Thoracic aorta (tissue), 2 donors: ENCODE measurements at regions not wholly inside any gene's neighbourhood (a gene's known extent, or its start where the extent isn't known, plus 50 kb on each side); places are given as distances from the start of the nearest gene placed in this dataset.

ENCODE experiments used
- ATAC-seq: fragments of 150-250 bp; one replicate; pipeline ENCODE4 v1.8.0; 2017; ENCODE audit warnings: low read depth; ENCODE audit not compliant: insufficient number of reproducible peaks, low FRiP score
- DNase-seq: peaks from one replicate; pipeline ENCODE4 v3.0.0-alpha.2; 2020; ENCODE audit warnings: low spot score
- H3K27ac ChIP-seq, 2 donors: fragments of 200-600 bp; sonication (generic); 1 replicate in 1 of 2; 2 replicates in 1 of 2; pipeline ENCODE4 v1.5.1; 2016; ENCODE audit warnings: mild to moderate bottlenecking in 2 of 2, moderate library complexity in 2 of 2
- H3K27me3 ChIP-seq: fragments of 200-600 bp; sonication (generic); replicated peaks from 2 replicates; pipeline ENCODE4 v1.6.0; 2016; ENCODE audit warnings: mild to moderate bottlenecking; ENCODE audit not compliant: insufficient read depth
- H3K36me3 ChIP-seq: fragments of 200-600 bp; sonication (generic); one replicate; pipeline ENCODE4 v1.5.1; 2016
- H3K4me1 ChIP-seq, 2 donors: fragments of 200-600 bp; sonication (generic); 1 replicate in 1 of 2; 2 replicates in 1 of 2; pipeline versions ENCODE4 v1.5.1 to v1.6.0; 2016; ENCODE audit warnings: low read depth in 2 of 2, mild to moderate bottlenecking in 1 of 2; ENCODE audit not compliant: control insufficient read depth in 1 of 2
- H3K4me3 ChIP-seq: fragments of 200-600 bp; sonication (generic); 2 replicates; pipeline ENCODE4 v1.5.1; 2016; ENCODE audit warnings: mild to moderate bottlenecking
- H3K9me3 ChIP-seq: fragments of 200-600 bp; sonication (generic); 2 replicates; pipeline ENCODE4 v1.5.1; 2016
- CTCF ChIP-seq: fragments of 200-600 bp; sonication (generic); IDR thresholded peaks from one replicate; pipeline ENCODE4 v1.5.1; 2019; ENCODE audit warnings: antibody characterized with exemption

GRCh38 chr5:143641549-143642355 is 170.2 kb upstream of the HMHB1 start:
- ATAC-seq (no peak), DNase-seq (no peak)
- Histone ChIP-seq H3K4me3 (no peak overlapping the region), H3K27ac (no peak overlapping the region), H3K36me3 (no peaks in the 10 kb centered on the region), H3K4me1 (peaks cover 8 to 14% of the 10 kb centered on the region in 2 donors), H3K27me3 (no peaks in the 10 kb centered on the region), H3K9me3 (no peaks in the 10 kb centered on the region)
- TF ChIP-seq CTCF: no peak

- Histone ChIP-seq H3K27me3 (no peaks in the 10 kb centered on the region), H3K36me3 (no peaks in the 10 kb centered on the region), H3K9me3 (no peaks in the 10 kb centered on the region), H3K27ac (no peak overlapping the region), H3K4me1 (peaks cover 11 to 30% of the 10 kb centered on the region in 2 donors), H3K4me3 (no peak overlapping the region)
- DNase-seq (no peak), ATAC-seq (no peak)
- no peak for TF ChIP-seq CTCF
Observed at GRCh38 chr5:143638654-143639053, 173.3 kb upstream of the HMHB1 start.

DNA sequence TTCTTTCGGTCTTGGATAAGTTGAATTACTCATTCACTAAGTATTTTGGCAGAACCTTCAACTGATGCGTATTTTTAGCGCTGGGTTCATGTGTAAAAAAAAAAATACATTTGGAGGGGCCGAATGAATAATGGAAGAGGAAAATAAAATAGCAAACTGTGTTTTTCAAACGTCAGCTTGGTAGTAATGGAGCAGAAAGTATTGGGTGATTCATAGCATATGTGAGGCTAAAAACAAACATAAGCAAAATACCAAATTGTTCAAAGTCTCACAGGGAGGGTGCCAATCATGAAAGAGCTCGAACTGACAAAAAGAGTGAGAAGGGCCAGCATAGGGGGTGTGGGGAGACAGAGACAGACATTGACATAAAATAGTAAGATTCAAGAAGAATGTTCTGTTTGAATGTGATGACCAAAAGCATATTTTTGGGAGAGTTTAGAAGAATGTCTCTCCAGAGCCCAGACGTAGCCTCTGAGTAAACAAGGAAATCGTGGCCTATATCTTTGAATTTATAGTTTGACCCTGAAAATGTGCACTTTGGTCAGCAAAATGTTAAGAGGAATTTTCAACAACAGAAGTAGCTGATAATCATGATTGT is 174.9 kb upstream of the HMHB1 start:
- Histone ChIP-seq H3K4me3 (peak overlapping the region; percentile 3), H3K27me3 (no peaks in the 10 kb centered on the region), H3K27ac (peak overlapping the region in 1 of 2 donors; percentile 32), H3K4me1 (peaks cover 11 to 30% of the 10 kb centered on the region in 2 donors), H3K36me3 (no peaks in the 10 kb centered on the region), H3K9me3 (no peaks in the 10 kb centered on the region)
- no peak for ATAC-seq
- TF ChIP-seq CTCF: no peak
- DNase-seq: no peak

GRCh38 chr5:143635888-143636287 is 176.1 kb upstream of the HMHB1 start:
- Histone ChIP-seq H3K27me3 (no peaks in the 10 kb centered on the region), H3K4me3 (no peak overlapping the region), H3K27ac (peak overlapping the region in 1 of 2 donors; percentile 14), H3K9me3 (no peaks in the 10 kb centered on the region), H3K36me3 (no peaks in the 10 kb centered on the region), H3K4me1 (peaks cover 11 to 30% of the 10 kb centered on the region in 2 donors)
- DNase-seq (no peak), ATAC-seq (no peak)
- no peak for TF ChIP-seq CTCF

GRCh38 chr5:143635146-143635752 is 176.7 kb upstream of the HMHB1 start:
- no peak overlapping the region for H3K4me3 ChIP-seq
- TF ChIP-seq CTCF: no peak
- no peaks in the 10 kb centered on the region for H3K27me3 ChIP-seq
- peaks cover 11 to 30% of the 10 kb centered on the region in 2 donors for H3K4me1 ChIP-seq
- no peaks in the 10 kb centered on the region for H3K9me3 ChIP-seq
- H3K27ac ChIP-seq: peak overlapping the region in 1 of 2 donors; percentile 14
- H3K36me3 ChIP-seq: no peaks in the 10 kb centered on the region
- ATAC-seq (no peak), DNase-seq (no peak)
